Fibroblast of lung (primary cell): ENCODE measurements at regions not wholly inside any gene's neighbourhood (a gene's known extent, or its start where the extent isn't known, plus 50 kb on each side); places are given as distances from the start of the nearest gene placed in this dataset.

Experiments
- DNase-seq, 2 donors: peaks; one replicate each; pipeline versions ENCODE4 v3.0.0 to v3.0.0-alpha.2; 2010; ENCODE audit warnings: low read depth in 2 of 2
- H2AFZ ChIP-seq: 2 replicates; pipeline ENCODE4 v1.5.1; 2012; ENCODE audit warnings: low read length, control low read depth, inconsistent platforms
- H3K27ac ChIP-seq: 2 replicates; pipeline ENCODE4 v1.5.1; 2011; ENCODE audit warnings: low read length, control low read depth; ENCODE audit not compliant: insufficient read depth
- H3K27me3 ChIP-seq: 2 replicates; pipeline ENCODE4 v1.5.1; 2011; ENCODE audit warnings: mild to moderate bottlenecking, low read length; ENCODE audit not compliant: control insufficient read depth, insufficient read depth
- H3K36me3 ChIP-seq: 2 replicates; pipeline ENCODE4 v1.5.1; 2011; ENCODE audit warnings: low read length; ENCODE audit not compliant: control insufficient read depth, insufficient read depth
- H3K4me1 ChIP-seq: 2 replicates; pipeline ENCODE4 v1.5.1; 2011; ENCODE audit warnings: low read length; ENCODE audit not compliant: control insufficient read depth, insufficient read depth; ENCODE audit errors: extremely low read depth
- H3K4me2 ChIP-seq: 2 replicates; pipeline ENCODE4 v1.5.1; 2011; ENCODE audit warnings: low read length, control low read depth; ENCODE audit not compliant: insufficient read depth; ENCODE audit errors: extremely low read depth
- H3K4me3 ChIP-seq, 4 experiments: fragments of 200-600 bp in 1 of 4; sonication (generic) in 1 of 4; replicated peaks in 1 of 4; 2 replicates each; pipeline ENCODE4 v1.5.1; 2011 to 2016; ENCODE audit warnings: low read length in 4 of 4, low read depth in 3 of 4, mild to moderate bottlenecking in 3 of 4, control low read depth in 2 of 4, inconsistent platforms in 1 of 4, mixed read lengths in 1 of 4; ENCODE audit not compliant: insufficient read depth in 1 of 4; ENCODE audit errors: control extremely low read depth in 1 of 4
- H3K79me2 ChIP-seq: 2 replicates; pipeline ENCODE4 v1.5.1; 2012; ENCODE audit warnings: mild to moderate bottlenecking, low read length, inconsistent platforms; ENCODE audit not compliant: control insufficient read depth, insufficient read depth
- H3K9ac ChIP-seq: 2 replicates; pipeline ENCODE4 v1.5.1; 2011; ENCODE audit warnings: mild to moderate bottlenecking, low read length, control low read depth; ENCODE audit not compliant: insufficient read depth
- H3K9me3 ChIP-seq: 2 replicates; pipeline ENCODE4 v1.5.1; 2012; ENCODE audit warnings: low read depth, low read length; ENCODE audit not compliant: control insufficient read depth, insufficient read depth
- H4K20me1 ChIP-seq: 2 replicates; pipeline ENCODE4 v1.5.1; 2011; ENCODE audit warnings: low read length; ENCODE audit not compliant: control insufficient read depth, insufficient read depth; ENCODE audit errors: extremely low read depth
- CTCF ChIP-seq, 2 donors: IDR thresholded peaks in 1 of 2; conservative IDR thresholded peaks in 1 of 2; 1 replicate in 1 of 2; 2 replicates in 1 of 2; pipeline ENCODE4 v1.5.1; 2011 to 2012; ENCODE audit warnings: low read length in 2 of 2, control low read depth in 1 of 2, inconsistent platforms in 1 of 2, low read depth in 1 of 2, mild to moderate bottlenecking in 1 of 2
- EZH2 ChIP-seq: IDR thresholded peaks from 2 replicates; pipeline ENCODE4 v1.5.1; 2012; ENCODE audit warnings: low read length, control low read depth, mild to moderate bottlenecking; ENCODE audit errors: missing control alignments

- no peaks in the 10 kb centered on the region for H3K79me2 ChIP-seq
- no peak overlapping the region for H3K4me2 ChIP-seq
- no peaks in the 10 kb centered on the region for H3K36me3 ChIP-seq
- H3K9me3 ChIP-seq = no peaks in the 10 kb centered on the region
- no peaks in the 10 kb centered on the region for H3K4me1 ChIP-seq
- no peak for TF ChIP-seq EZH2
- no peak for TF ChIP-seq CTCF (conservative IDR thresholded peaks at IDR 0.05 in 1 of 2, IDR thresholded peaks at IDR 0.05 in 1 of 2; ENCODE audit: low read depth in 1 of 2, low read length in 2 of 2)
- H3K27me3 ChIP-seq = no peaks in the 10 kb centered on the region
- no peak overlapping the region for H2AFZ ChIP-seq
- H3K27ac ChIP-seq = no peak overlapping the region
- H4K20me1 ChIP-seq = no peaks in the 10 kb centered on the region
- no peak overlapping the region for H3K9ac ChIP-seq
- no peak for DNase-seq
- no peak overlapping the region for H3K4me3 ChIP-seq
Observed at GRCh38 chr16:76791151-76791550, 399.8 kb upstream of the MON1B start.

GRCh38 chr16:76796416-76796815 lies 394.6 kb upstream of the MON1B start:
- Histone ChIP-seq H4K20me1 (no peaks in the 10 kb centered on the region), H2AFZ (no peak overlapping the region), H3K79me2 (no peaks in the 10 kb centered on the region), H3K9me3 (no peaks in the 10 kb centered on the region), H3K4me3 (peak overlapping the region in 1 of 4 experiments; percentile 4), H3K9ac (no peak overlapping the region), H3K4me2 (no peak overlapping the region), H3K27ac (no peak overlapping the region), H3K27me3 (no peaks in the 10 kb centered on the region), H3K36me3 (no peaks in the 10 kb centered on the region), H3K4me1 (no peaks in the 10 kb centered on the region)
- DNase-seq = peak in 1 of 2 donors; percentile 9
- TF ChIP-seq CTCF (conservative IDR thresholded peaks at IDR 0.05 in 1 of 2, IDR thresholded peaks at IDR 0.05 in 1 of 2; ENCODE audit: low read depth in 1 of 2, low read length in 2 of 2) (no peak), EZH2 (no peak)

GRCh38 chr16:76796978-76797377 lies 394.0 kb upstream of the MON1B start:
- Histone ChIP-seq H3K79me2 (no peaks in the 10 kb centered on the region), H3K9me3 (no peaks in the 10 kb centered on the region), H3K4me3 (no peak overlapping the region), H4K20me1 (no peaks in the 10 kb centered on the region), H3K4me1 (no peaks in the 10 kb centered on the region), H3K27ac (no peak overlapping the region), H3K4me2 (no peak overlapping the region), H2AFZ (no peak overlapping the region), H3K9ac (no peak overlapping the region), H3K36me3 (no peaks in the 10 kb centered on the region), H3K27me3 (no peaks in the 10 kb centered on the region)
- no peak for DNase-seq
- TF ChIP-seq EZH2 (no peak), CTCF (conservative IDR thresholded peaks at IDR 0.05 in 1 of 2, IDR thresholded peaks at IDR 0.05 in 1 of 2; ENCODE audit: low read depth in 1 of 2, low read length in 2 of 2) (no peak)
